ENCODE measurements at regions not wholly inside any gene's neighbourhood (a gene's known extent, or its start where the extent isn't known, plus 50 kb on each side); places are given as distances from the start of the nearest gene placed in this dataset.

- H3K27ac Mint-ChIP-seq = no peak overlapping the region
- no peaks in the 10 kb centered on the region for H3K36me3 ChIP-seq (ENCODE audit: control insufficient read depth, insufficient read depth, low read length)
- H3K9me3 Mint-ChIP-seq = peaks cover 0 to 3% (median 0%) of the 10 kb centered on the region in 7 donors
- H3K9me3 ChIP-seq (ENCODE audit: control insufficient read depth in 2 of 2, low read length in 2 of 2) = no peaks in the 10 kb centered on the region
- H3K27me3 ChIP-seq (ENCODE audit: control insufficient read depth, insufficient read depth, low read length) = no peaks in the 10 kb centered on the region
- no peak overlapping the region for H3K4me3 ChIP-seq (ENCODE audit: low read depth, low read length)
- H3K4me1 ChIP-seq (ENCODE audit: control insufficient read depth, insufficient read depth, low read length, poor library complexity, severe bottlenecking) = no peaks in the 10 kb centered on the region
- H3K27ac ChIP-seq (ENCODE audit: insufficient read depth, low read length, poor library complexity, severe bottlenecking) = no peak overlapping the region
- no peaks in the 10 kb centered on the region for H3K27me3 Mint-ChIP-seq
- no peaks in the 10 kb centered on the region for H3K36me3 Mint-ChIP-seq
- DNase-seq = no peak
- H3K4me1 Mint-ChIP-seq = no peaks in the 10 kb centered on the region
- no peak overlapping the region for H3K4me3 Mint-ChIP-seq
- ATAC-seq (ENCODE audit: low read depth in 2 of 2) = no peak
Observed at GRCh38 chr13:84332346-84332745, 450.1 kb upstream of the SLITRK1 start.

- Mint-ChIP-seq H3K27ac (no peak overlapping the region), H3K36me3 (no peaks in the 10 kb centered on the region), H3K9me3 (peaks cover 0 to 10% (median 0%) of the 10 kb centered on the region in 7 donors), H3K27me3 (no peaks in the 10 kb centered on the region), H3K4me1 (no peaks in the 10 kb centered on the region), H3K4me3 (no peak overlapping the region)
- H3K4me3 ChIP-seq (ENCODE audit: low read depth, low read length) = no peak overlapping the region
- ATAC-seq (ENCODE audit: low read depth in 2 of 2) (no peak), DNase-seq (no peak)
- H3K36me3 ChIP-seq (ENCODE audit: control insufficient read depth, insufficient read depth, low read length) = no peaks in the 10 kb centered on the region
- H3K27me3 ChIP-seq (ENCODE audit: control insufficient read depth, insufficient read depth, low read length) = no peaks in the 10 kb centered on the region
- H3K9me3 ChIP-seq (ENCODE audit: control insufficient read depth in 2 of 2, low read length in 2 of 2) = no peaks in the 10 kb centered on the region
- H3K4me1 ChIP-seq (ENCODE audit: control insufficient read depth, insufficient read depth, low read length, poor library complexity, severe bottlenecking) = no peaks in the 10 kb centered on the region
- H3K27ac ChIP-seq (ENCODE audit: insufficient read depth, low read length, poor library complexity, severe bottlenecking) = no peak overlapping the region
Observed at GRCh38 chr13:84315527-84315926, 433.3 kb upstream of the SLITRK1 start.

- no peaks in the 10 kb centered on the region for H3K4me1 Mint-ChIP-seq
- no peaks in the 10 kb centered on the region for H3K36me3 Mint-ChIP-seq
- no peaks in the 10 kb centered on the region for H3K27me3 Mint-ChIP-seq
- Histone ChIP-seq H3K9me3 (ENCODE audit: control insufficient read depth in 2 of 2, low read length in 2 of 2) (no peaks in the 10 kb centered on the region), H3K4me3 (ENCODE audit: low read depth, low read length) (no peak overlapping the region), H3K27ac (ENCODE audit: insufficient read depth, low read length, poor library complexity, severe bottlenecking) (no peak overlapping the region), H3K36me3 (ENCODE audit: control insufficient read depth, insufficient read depth, low read length) (no peaks in the 10 kb centered on the region), H3K27me3 (ENCODE audit: control insufficient read depth, insufficient read depth, low read length) (no peaks in the 10 kb centered on the region), H3K4me1 (ENCODE audit: control insufficient read depth, insufficient read depth, low read length, poor library complexity, severe bottlenecking) (no peaks in the 10 kb centered on the region)
- DNase-seq = no peak
- no peak overlapping the region for H3K4me3 Mint-ChIP-seq
- H3K9me3 Mint-ChIP-seq = peaks cover 0 to 4% (median 1%) of the 10 kb centered on the region in 7 donors
- no peak overlapping the region for H3K27ac Mint-ChIP-seq
- no peak for ATAC-seq (ENCODE audit: low read depth in 2 of 2)
Observed at GRCh38 chr13:84303035-84303434, 420.8 kb upstream of the SLITRK1 start.

GRCh38 chr13:84297251-84297650, 415.0 kb upstream of the SLITRK1 start:
- Mint-ChIP-seq H3K9me3 (peaks cover 0 to 3% (median 0%) of the 10 kb centered on the region in 7 donors), H3K27ac (no peak overlapping the region), H3K4me1 (no peaks in the 10 kb centered on the region), H3K4me3 (no peak overlapping the region), H3K27me3 (no peaks in the 10 kb centered on the region), H3K36me3 (no peaks in the 10 kb centered on the region)
- Histone ChIP-seq H3K27ac (ENCODE audit: insufficient read depth, low read length, poor library complexity, severe bottlenecking) (no peak overlapping the region), H3K4me1 (ENCODE audit: control insufficient read depth, insufficient read depth, low read length, poor library complexity, severe bottlenecking) (no peaks in the 10 kb centered on the region), H3K36me3 (ENCODE audit: control insufficient read depth, insufficient read depth, low read length) (no peaks in the 10 kb centered on the region), H3K4me3 (ENCODE audit: low read depth, low read length) (no peak overlapping the region), H3K9me3 (ENCODE audit: control insufficient read depth in 2 of 2, low read length in 2 of 2) (no peaks in the 10 kb centered on the region), H3K27me3 (ENCODE audit: control insufficient read depth, insufficient read depth, low read length) (no peaks in the 10 kb centered on the region)
- DNase-seq (no peak), ATAC-seq (ENCODE audit: low read depth in 2 of 2) (no peak)

GRCh38 chr13:84296401-84296800, 414.1 kb upstream of the SLITRK1 start:
- DNase-seq (no peak), ATAC-seq (ENCODE audit: low read depth in 2 of 2) (no peak)
- H3K27ac Mint-ChIP-seq = no peak overlapping the region
- peaks cover 0 to 3% (median 0%) of the 10 kb centered on the region in 7 donors for H3K9me3 Mint-ChIP-seq
- H3K9me3 ChIP-seq (ENCODE audit: control insufficient read depth in 2 of 2, low read length in 2 of 2) = no peaks in the 10 kb centered on the region
- no peak overlapping the region for H3K4me3 Mint-ChIP-seq
- H3K36me3 ChIP-seq (ENCODE audit: control insufficient read depth, insufficient read depth, low read length) = no peaks in the 10 kb centered on the region
- H3K27ac ChIP-seq (ENCODE audit: insufficient read depth, low read length, poor library complexity, severe bottlenecking) = no peak overlapping the region
- H3K4me1 ChIP-seq (ENCODE audit: control insufficient read depth, insufficient read depth, low read length, poor library complexity, severe bottlenecking) = no peaks in the 10 kb centered on the region
- H3K36me3 Mint-ChIP-seq = no peaks in the 10 kb centered on the region
- H3K4me3 ChIP-seq (ENCODE audit: low read depth, low read length) = no peak overlapping the region
- no peaks in the 10 kb centered on the region for H3K27me3 Mint-ChIP-seq
- H3K4me1 Mint-ChIP-seq = no peaks in the 10 kb centered on the region
- H3K27me3 ChIP-seq (ENCODE audit: control insufficient read depth, insufficient read depth, low read length) = no peaks in the 10 kb centered on the region

GRCh38 chr13:84294576-84294975, 412.3 kb upstream of the SLITRK1 start:
- Histone ChIP-seq H3K9me3 (ENCODE audit: control insufficient read depth in 2 of 2, low read length in 2 of 2) (no peaks in the 10 kb centered on the region), H3K4me1 (ENCODE audit: control insufficient read depth, insufficient read depth, low read length, poor library complexity, severe bottlenecking) (no peaks in the 10 kb centered on the region), H3K4me3 (ENCODE audit: low read depth, low read length) (no peak overlapping the region), H3K27ac (ENCODE audit: insufficient read depth, low read length, poor library complexity, severe bottlenecking) (no peak overlapping the region), H3K27me3 (ENCODE audit: control insufficient read depth, insufficient read depth, low read length) (no peaks in the 10 kb centered on the region), H3K36me3 (ENCODE audit: control insufficient read depth, insufficient read depth, low read length) (no peaks in the 10 kb centered on the region)
- H3K9me3 Mint-ChIP-seq = peaks cover 0 to 5% (median 0%) of the 10 kb centered on the region in 7 donors
- H3K4me1 Mint-ChIP-seq = no peaks in the 10 kb centered on the region
- H3K4me3 Mint-ChIP-seq = no peak overlapping the region
- no peaks in the 10 kb centered on the region for H3K27me3 Mint-ChIP-seq
- ATAC-seq (ENCODE audit: low read depth in 2 of 2) (no peak), DNase-seq (no peak)
- no peaks in the 10 kb centered on the region for H3K36me3 Mint-ChIP-seq
- no peak overlapping the region for H3K27ac Mint-ChIP-seq

DNA sequence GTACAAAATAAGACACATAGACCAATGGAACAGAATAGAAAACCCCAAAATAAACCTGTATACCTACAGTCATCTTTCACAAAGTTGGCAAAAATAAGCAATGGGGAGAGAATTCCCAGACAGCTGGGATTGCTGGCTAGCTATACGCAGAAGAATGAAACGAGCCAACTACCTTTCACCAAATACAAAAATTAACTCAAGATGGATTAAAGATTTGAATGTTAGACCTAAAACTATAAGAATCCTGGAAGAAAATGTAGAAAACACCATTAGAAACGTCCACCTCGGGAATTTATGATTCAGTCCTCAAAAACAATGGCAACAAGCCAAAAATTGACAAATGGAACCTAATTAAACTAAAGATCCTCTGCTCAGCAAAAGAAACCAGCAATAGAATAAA, 408.1 kb upstream of the SLITRK1 start:
- H3K9me3 ChIP-seq (ENCODE audit: control insufficient read depth in 2 of 2, low read length in 2 of 2) = no peaks in the 10 kb centered on the region
- Mint-ChIP-seq H3K9me3 (peaks cover 0 to 3% (median 0%) of the 10 kb centered on the region in 7 donors), H3K27ac (peak overlapping the region in 1 of 3 donors; percentile 1), H3K36me3 (no peaks in the 10 kb centered on the region), H3K4me1 (no peaks in the 10 kb centered on the region), H3K27me3 (no peaks in the 10 kb centered on the region), H3K4me3 (no peak overlapping the region)
- ATAC-seq (ENCODE audit: low read depth in 2 of 2) (no peak), DNase-seq (no peak)
- no peaks in the 10 kb centered on the region for H3K4me1 ChIP-seq (ENCODE audit: control insufficient read depth, insufficient read depth, low read length, poor library complexity, severe bottlenecking)
- H3K27ac ChIP-seq (ENCODE audit: insufficient read depth, low read length, poor library complexity, severe bottlenecking) = no peak overlapping the region
- no peaks in the 10 kb centered on the region for H3K27me3 ChIP-seq (ENCODE audit: control insufficient read depth, insufficient read depth, low read length)
- H3K36me3 ChIP-seq (ENCODE audit: control insufficient read depth, insufficient read depth, low read length) = no peaks in the 10 kb centered on the region
- no peak overlapping the region for H3K4me3 ChIP-seq (ENCODE audit: low read depth, low read length)

GRCh38 chr13:84279166-84279565, 396.9 kb upstream of the SLITRK1 start:
- H3K4me3 Mint-ChIP-seq = no peak overlapping the region
- no peaks in the 10 kb centered on the region for H3K4me1 Mint-ChIP-seq
- H3K4me1 ChIP-seq (ENCODE audit: control insufficient read depth, insufficient read depth, low read length, poor library complexity, severe bottlenecking) = no peaks in the 10 kb centered on the region
- DNase-seq = no peak
- H3K9me3 ChIP-seq (ENCODE audit: control insufficient read depth in 2 of 2, low read length in 2 of 2) = no peaks in the 10 kb centered on the region
- no peak overlapping the region for H3K4me3 ChIP-seq (ENCODE audit: low read depth, low read length)
- no peaks in the 10 kb centered on the region for H3K27me3 Mint-ChIP-seq
- H3K36me3 Mint-ChIP-seq = no peaks in the 10 kb centered on the region
- H3K27ac Mint-ChIP-seq = no peak overlapping the region
- peaks cover 0 to 3% (median 0%) of the 10 kb centered on the region in 7 donors for H3K9me3 Mint-ChIP-seq
- no peaks in the 10 kb centered on the region for H3K36me3 ChIP-seq (ENCODE audit: control insufficient read depth, insufficient read depth, low read length)
- H3K27ac ChIP-seq (ENCODE audit: insufficient read depth, low read length, poor library complexity, severe bottlenecking) = no peak overlapping the region
- ATAC-seq (ENCODE audit: low read depth in 2 of 2) = no peak
- H3K27me3 ChIP-seq (ENCODE audit: control insufficient read depth, insufficient read depth, low read length) = no peaks in the 10 kb centered on the region
